Stimulated activated CD4-positive, alpha-beta T cell treated with anti-CD3 and anti-CD28 coated beads, Interleukin-12 subunit alpha, Interleukin-12 subunit beta, amount 100 ng/mL, for 4 hours (primary cell): ENCODE measurements at regions not wholly inside any gene's neighbourhood (a gene's known extent, or its start where the extent isn't known, plus 50 kb on each side); places are given as distances from the start of the nearest gene placed in this dataset.

Experiments
- DNase-seq: peaks from one replicate; pipeline ENCODE4 v3.0.0-alpha.2; 2020

DNA sequence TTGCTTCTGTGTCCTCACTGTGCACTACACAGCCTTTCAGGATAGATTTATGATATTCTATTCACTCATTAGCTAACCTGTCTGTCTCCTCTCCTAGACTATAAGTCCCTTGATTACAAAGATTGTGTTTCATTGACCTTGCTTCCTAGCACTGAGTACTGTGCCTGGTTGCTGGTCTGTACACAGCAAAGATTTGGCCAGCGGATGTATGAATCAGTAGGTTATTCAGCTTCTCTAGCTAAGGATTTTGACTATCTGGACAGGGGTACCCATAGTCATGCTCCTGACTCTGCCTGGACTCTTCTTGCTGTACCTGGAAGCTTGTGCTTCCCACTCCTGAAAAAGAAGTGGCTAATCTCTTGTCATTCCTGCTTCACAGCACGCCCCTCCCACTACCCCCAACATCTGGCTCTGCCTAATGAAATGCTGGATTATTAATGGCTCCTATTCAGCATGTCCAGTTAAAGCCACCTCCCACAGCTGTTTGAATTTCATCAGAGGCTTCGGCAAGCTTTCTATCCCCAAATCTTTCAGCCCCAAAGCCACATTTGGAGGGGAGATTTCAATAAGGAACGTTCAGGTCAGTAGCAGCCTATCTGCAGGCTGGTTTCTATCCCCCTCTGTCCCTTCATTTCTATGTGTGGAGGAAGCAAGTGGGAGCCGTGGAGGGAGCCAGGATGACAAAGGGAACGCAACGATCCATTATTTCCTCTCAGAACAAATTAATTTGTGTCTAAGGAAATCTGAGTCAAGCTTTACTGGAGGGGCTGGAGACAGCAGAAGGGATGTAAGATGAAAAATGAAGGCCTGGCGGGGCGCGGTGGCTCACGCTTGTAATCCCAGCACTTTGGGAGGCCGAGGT lies 64.8 kb upstream of the PPM1J start:
- DNase-seq = no peak

DNA sequence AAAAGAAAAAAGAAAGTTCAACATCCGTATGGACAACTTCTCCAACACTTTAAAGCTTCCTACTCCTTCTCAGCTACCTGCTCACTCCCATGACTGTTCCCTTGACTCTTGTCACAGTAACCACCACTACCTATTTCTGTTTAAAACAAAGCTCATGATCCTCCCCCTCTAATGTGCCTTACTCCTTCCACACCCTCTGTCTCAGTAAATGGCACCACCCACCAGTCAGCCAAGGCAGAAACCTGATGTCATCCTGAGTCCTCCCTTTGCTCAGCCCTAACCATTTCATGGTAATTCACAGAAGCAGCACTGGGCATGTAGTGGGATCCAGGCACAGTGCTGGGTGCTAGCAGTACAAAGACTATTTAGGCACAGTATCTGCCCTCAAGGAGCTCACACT lies 63.0 kb upstream of the PPM1J start:
- no peak for DNase-seq

DNA sequence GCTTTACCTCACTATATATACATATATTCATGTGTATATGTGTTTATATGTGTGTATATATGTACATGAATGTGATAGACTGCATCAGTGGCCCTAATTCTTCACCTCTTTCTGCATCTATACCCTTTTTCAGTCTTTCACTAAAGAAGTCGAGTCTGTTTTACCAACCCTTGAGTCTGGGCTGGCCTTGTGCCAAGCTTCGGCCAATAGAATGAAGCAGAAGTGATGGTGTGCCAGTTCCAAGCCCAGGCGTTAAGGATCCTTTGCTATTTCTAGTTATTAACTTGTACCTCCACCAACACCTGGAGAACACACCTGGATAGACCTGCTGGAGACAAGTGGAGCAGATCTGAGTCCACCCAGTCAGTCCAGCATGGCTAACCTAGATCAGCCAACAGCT lies 61.6 kb upstream of the PPM1J start:
- DNase-seq = no peak

DNA sequence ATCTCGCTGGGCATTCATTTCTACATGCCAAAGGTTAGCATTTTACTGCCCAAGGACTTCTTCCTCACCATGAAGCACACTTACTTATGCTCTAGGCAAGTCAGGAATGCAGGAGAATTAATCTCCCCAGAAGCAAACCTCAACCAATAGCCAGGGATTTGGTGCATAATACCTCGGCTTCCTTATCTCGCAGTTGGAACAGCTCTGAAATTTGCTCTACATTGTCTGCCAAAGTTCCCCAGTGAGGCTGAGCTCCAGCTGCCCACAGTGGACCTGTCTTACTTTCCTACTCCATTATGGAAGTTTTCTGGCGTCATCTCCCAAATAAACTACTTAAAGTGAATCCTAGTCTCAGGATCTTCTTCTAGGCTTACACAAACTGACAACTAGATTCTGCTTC lies 57.6 kb upstream of the PPM1J start:
- no peak for DNase-seq

DNA sequence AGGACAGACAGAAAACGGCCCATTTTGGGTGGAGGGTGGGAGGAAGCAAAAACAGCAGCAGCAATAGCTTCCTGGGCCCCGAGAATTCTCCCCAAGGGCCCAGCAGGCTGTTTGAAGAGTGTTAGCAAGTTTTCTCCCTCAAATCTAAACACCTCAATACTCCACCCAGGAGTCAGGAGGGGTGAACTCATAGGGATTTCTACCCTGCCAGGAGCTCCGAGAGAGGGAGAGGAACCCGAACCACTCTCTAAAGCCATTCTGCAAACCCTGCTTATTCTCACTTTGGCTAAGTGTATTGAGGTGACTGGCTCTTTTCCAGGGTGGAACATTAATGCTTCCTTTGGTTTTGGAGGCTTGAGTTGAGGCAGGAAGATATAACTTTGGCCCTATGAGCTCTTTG lies 55.6 kb upstream of the PPM1J start:
- no peak for DNase-seq

DNA sequence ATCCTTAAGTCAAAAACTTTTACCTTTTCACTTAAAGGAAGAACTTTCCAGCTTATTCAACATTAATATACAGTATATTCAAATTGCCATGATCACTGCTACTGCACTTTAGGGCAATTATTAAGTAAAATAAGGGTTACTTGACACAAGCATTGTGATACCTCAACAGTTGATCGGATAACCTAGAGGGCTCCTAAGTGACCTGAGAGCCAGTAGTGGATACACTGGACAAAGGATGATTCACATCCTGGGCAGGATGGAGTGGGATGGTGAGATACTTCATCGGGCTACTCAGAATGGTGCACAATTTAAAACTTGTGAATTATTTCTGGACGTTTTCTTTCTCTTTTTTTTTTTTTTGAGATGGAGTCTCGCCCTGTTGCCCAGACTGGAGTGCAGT lies 54.5 kb upstream of the PPM1J start:
- no peak for DNase-seq

DNA sequence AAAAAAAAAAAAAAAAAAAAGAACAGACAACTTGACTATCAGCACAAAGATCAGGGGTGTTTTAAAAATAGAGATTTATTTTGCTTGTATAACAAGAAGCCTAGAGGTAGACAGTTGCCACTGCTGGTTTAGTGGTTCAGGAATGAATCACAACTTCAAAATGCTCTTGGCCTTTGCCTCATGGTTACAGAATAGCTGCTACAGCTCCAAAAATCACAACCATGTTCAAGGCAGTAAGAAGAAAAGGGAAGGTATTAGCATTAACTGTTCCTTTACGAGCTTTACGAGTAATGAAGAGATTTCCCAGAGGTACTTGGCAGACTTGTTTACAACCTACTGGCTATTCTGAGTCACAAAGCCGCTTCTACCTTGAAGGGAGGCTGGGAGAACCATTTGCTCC lies 52.5 kb upstream of the PPM1J start:
- no peak for DNase-seq
